HEK293 (cell line): ENCODE measurements at regions not wholly inside any gene's neighbourhood (a gene's known extent, or its start where the extent isn't known, plus 50 kb on each side); places are given as distances from the start of the nearest gene placed in this dataset.
A peak's percentile ranks its signal among the peaks of the same experiment; 100 is the strongest.
"Not testable (repeated sequence)": the region's sequence is repeated elsewhere in the genome, so short reads cannot be mapped to it uniquely, and the experiment has no call there.

ENCODE experiments used
- CTCF ChIA-PET: fragments of 350-600 bp; formaldehyde crosslinking; extraction: SDS; loops from one replicate; lab custom pipeline; 2021; ENCODE audit warnings: antibody characterized with exemption; lab: Yijun Ruan, JAX
- POLR2A ChIA-PET: fragments of 300-600 bp; formaldehyde crosslinking; extraction: SDS; loops from one replicate; lab custom pipeline; 2020; ENCODE audit warnings: antibody characterized with exemption, inconsistent platforms; lab: Yijun Ruan, JAX
- H3K27ac ChIP-seq: fragments of 200-500 bp; sonication (Bioruptor generic); 2 replicates; pipeline ENCODE4 v1.5.1; 2014; ENCODE audit warnings: low read depth, low read length, control low read depth, inconsistent platforms; ENCODE audit errors: extremely low read depth
- H3K36me3 ChIP-seq, 2 experiments: fragments of 200-500 bp in 1 of 2; sonication (Bioruptor generic) in 1 of 2; 1 replicate in 1 of 2; 2 replicates in 1 of 2; pipeline ENCODE4 v1.5.1; 2014 to 2017; ENCODE audit warnings: inconsistent platforms in 2 of 2, low read length in 2 of 2; ENCODE audit not compliant: control insufficient read depth in 2 of 2, insufficient read depth in 1 of 2
- H3K4me1 ChIP-seq: fragments of 200-500 bp; sonication (Bioruptor generic); 2 replicates; pipeline ENCODE4 v1.5.1; 2014; ENCODE audit warnings: mild to moderate bottlenecking, low read length, inconsistent platforms; ENCODE audit not compliant: control insufficient read depth, insufficient read depth
- H3K4me3 ChIP-seq: 2 replicates; pipeline ENCODE4 v1.5.1; 2011; ENCODE audit warnings: low read depth, mild to moderate bottlenecking, control low read depth, low read length, moderate library complexity
- H3K9me3 ChIP-seq: fragments of 200-500 bp; sonication (Bioruptor generic); 2 replicates; pipeline ENCODE4 v1.5.1; 2014; ENCODE audit warnings: low read depth, low read length, inconsistent platforms; ENCODE audit not compliant: control insufficient read depth, insufficient read depth
- BCL11B ChIP-seq: fragments of 450-650 bp; formaldehyde crosslinking; IDR thresholded peaks from 2 replicates; pipeline ENCODE4 v1.5.1; 2016; ENCODE audit warnings: low read depth, missing biosample characterization, missing genetic modification characterization
- KLF1 ChIP-seq: fragments of 450-650 bp; formaldehyde crosslinking; IDR thresholded peaks from 2 replicates; pipeline ENCODE4 v1.5.1; 2016; ENCODE audit warnings: missing biosample characterization, missing genetic modification characterization
- TSHZ1 ChIP-seq: fragments of 450-650 bp; formaldehyde crosslinking; IDR thresholded peaks from 2 replicates; pipeline ENCODE4 v1.5.1; 2016; ENCODE audit warnings: missing biosample characterization, missing genetic modification characterization, borderline replicate concordance
- ZBTB17 ChIP-seq: fragments of 450-650 bp; formaldehyde crosslinking; IDR thresholded peaks from 2 replicates; pipeline ENCODE4 v1.5.1; 2016; ENCODE audit warnings: missing biosample characterization, missing genetic modification characterization
- ZFP41 ChIP-seq: fragments of 450-650 bp; formaldehyde crosslinking; IDR thresholded peaks from 2 replicates; pipeline ENCODE4 v1.5.1; 2016; ENCODE audit warnings: missing biosample characterization, missing genetic modification characterization, borderline replicate concordance
- ZNF146 ChIP-seq: fragments of 450-650 bp; formaldehyde crosslinking; IDR thresholded peaks from 2 replicates; pipeline ENCODE4 v1.5.1; 2016; ENCODE audit warnings: missing biosample characterization, missing genetic modification characterization
- ZNF184 ChIP-seq: fragments of 450-650 bp; IDR thresholded peaks from 2 replicates; pipeline ENCODE4 v1.5.1; 2018; ENCODE audit warnings: missing biosample characterization, mild to moderate bottlenecking, missing genetic modification characterization
- ZNF223 ChIP-seq: fragments of 450-650 bp; formaldehyde crosslinking; IDR thresholded peaks from 2 replicates; pipeline ENCODE4 v1.5.1; 2016; ENCODE audit warnings: missing biosample characterization, missing genetic modification characterization
- ZNF311 ChIP-seq: fragments of 450-650 bp; formaldehyde crosslinking; IDR thresholded peaks from 2 replicates; pipeline ENCODE4 v1.5.1; 2017; ENCODE audit warnings: missing biosample characterization, missing genetic modification characterization, borderline replicate concordance
- ZNF362 ChIP-seq: fragments of 450-650 bp; formaldehyde crosslinking; IDR thresholded peaks from 2 replicates; pipeline ENCODE4 v1.5.1; 2016; ENCODE audit warnings: missing biosample characterization, missing genetic modification characterization
- ZNF433 ChIP-seq: fragments of 450-650 bp; formaldehyde crosslinking; IDR thresholded peaks from 2 replicates; pipeline ENCODE4 v1.5.1; 2016; ENCODE audit warnings: missing biosample characterization, missing genetic modification characterization, low read depth
- ZNF501 ChIP-seq: fragments of 450-650 bp; formaldehyde crosslinking; IDR thresholded peaks from 2 replicates; pipeline ENCODE4 v1.5.1; 2016; ENCODE audit warnings: missing biosample characterization, missing genetic modification characterization
- ZNF544 ChIP-seq: fragments of 450-650 bp; formaldehyde crosslinking; IDR thresholded peaks from 2 replicates; pipeline ENCODE4 v1.5.0; 2017; ENCODE audit warnings: missing biosample characterization, missing genetic modification characterization
- ZNF639 ChIP-seq: fragments of 450-650 bp; formaldehyde crosslinking; IDR thresholded peaks from 2 replicates; pipeline ENCODE4 v1.5.1; 2016; ENCODE audit warnings: missing biosample characterization, missing genetic modification characterization
- ZNF660 ChIP-seq: fragments of 450-650 bp; IDR thresholded peaks from 2 replicates; pipeline ENCODE4 v1.5.1; 2018; ENCODE audit warnings: missing biosample characterization, mild to moderate bottlenecking, missing genetic modification characterization

GRCh38 chr9:33623658-33624586 lies 99.9 kb downstream of the ANKRD18B start (continued):
- no peak for TF ChIP-seq TSHZ1 (tag by site-specific recombination)
- TF ChIP-seq ZNF660 (tag by site-specific recombination): peak; percentile 37; the same call in 1 of the 2 replicates
- no peak for TF ChIP-seq BCL11B (tag by site-specific recombination)
- no peak for TF ChIP-seq KLF1 (tag by site-specific recombination)
- TF ChIP-seq ZNF311: no peak
- peak; percentile 58 for TF ChIP-seq ZBTB17 (tag by site-specific recombination)
- no peak for TF ChIP-seq ZNF362
- no peak for TF ChIP-seq ZNF223 (tag by site-specific recombination)

GRCh38 chr9:33628318-33628717 lies 104.3 kb downstream of the ANKRD18B start:
- H3K4me3 ChIP-seq, H3K9me3 ChIP-seq, H3K27ac ChIP-seq, POLR2A ChIA-PET, H3K36me3 ChIP-seq, H3K4me1 ChIP-seq: not testable (repeated sequence)
- CTCF ChIA-PET: interaction anchor here (15.9 kb wide), 1 partner anchor 94 kb away, joined by 581 read pairs; no protein-coding TSS in a partner anchor
- TF ChIP-seq ZNF146 (tag by site-specific recombination): peak; percentile 92

GRCh38 chr9:33628865-33629410 lies 104.9 kb downstream of the ANKRD18B start:
- ChIA-PET CTCF (interaction anchor here (0.7 to 15.9 kb wide), 3 partner anchors 71 to 165 kb away, joined by 3 to 581 read pairs (median 7); no protein-coding TSS in a partner anchor), POLR2A (no interaction called here)
- H3K4me1 ChIP-seq: no peaks in the 10 kb centered on the region
- no peaks in the 10 kb centered on the region for H3K9me3 ChIP-seq
- H3K27ac ChIP-seq: no peak overlapping the region
- no peak overlapping the region for H3K4me3 ChIP-seq
- H3K36me3 ChIP-seq: no peaks in the 10 kb centered on the region
- TF ChIP-seq ZNF433 (tag by site-specific recombination) (no peak), ZNF639 (no peak), ZNF184 (tag by site-specific recombination) (no peak), ZFP41 (no peak), ZNF544 (tag by site-specific recombination) (no peak), ZNF501 (no peak)
